GM18907 (cell line): ENCODE measurements at regions not wholly inside any gene's neighbourhood (a gene's known extent, or its start where the extent isn't known, plus 50 kb on each side); places are given as distances from the start of the nearest gene placed in this dataset.
A peak's percentile ranks its signal among the peaks of the same experiment; 100 is the strongest.
"Not testable (repeated sequence)": the region's sequence is repeated elsewhere in the genome, so short reads cannot be mapped to it uniquely, and the experiment has no call there.

Experiments
- ATAC-seq: cut with Tn5 transposase; IDR thresholded peaks from one replicate; pipeline ENCODE4 v1.9.1; 2021; ENCODE audit warnings: mild to moderate bottlenecking, moderate library complexity; ENCODE audit not compliant: unreplicated experiment

DNA sequence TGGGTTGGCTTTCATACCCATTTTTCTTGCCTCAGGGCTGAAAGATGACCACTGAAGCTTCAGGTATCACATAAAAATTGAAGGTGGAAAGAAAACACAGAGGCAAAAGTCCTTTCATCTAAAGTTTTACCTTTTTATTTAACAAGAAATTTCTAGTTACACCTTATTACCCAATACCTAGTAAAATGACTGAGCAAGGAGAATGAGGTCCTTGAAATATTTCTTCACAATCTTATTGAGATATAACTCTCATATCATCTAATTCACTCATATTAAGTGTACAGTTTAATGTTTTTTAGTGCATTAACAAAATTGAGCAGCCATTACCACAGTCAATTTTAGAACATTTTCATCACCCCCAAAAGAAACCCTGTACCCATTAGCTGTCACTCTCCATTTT lies 112.9 kb upstream of the ADTRP start:
- ATAC-seq = no peak

DNA sequence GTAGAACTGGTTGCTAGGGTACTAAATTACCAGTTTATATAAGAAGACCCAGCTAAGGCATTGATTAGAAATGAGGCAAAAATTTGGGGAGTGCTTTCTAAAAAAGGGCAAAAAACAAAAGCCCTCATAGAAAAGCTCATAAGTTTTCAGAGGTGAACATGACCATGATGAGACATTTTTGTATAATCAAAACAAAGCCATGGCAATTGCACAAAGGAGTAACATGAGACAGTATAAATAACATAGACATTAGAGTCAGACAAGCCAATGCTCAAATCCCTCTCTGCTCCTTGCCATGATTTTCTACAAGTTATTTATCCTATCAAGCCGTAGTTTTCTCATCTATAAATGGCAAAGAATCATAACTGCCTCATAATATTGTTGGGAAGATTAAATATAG lies 112.2 kb upstream of the ADTRP start:
- ATAC-seq = no peak

DNA sequence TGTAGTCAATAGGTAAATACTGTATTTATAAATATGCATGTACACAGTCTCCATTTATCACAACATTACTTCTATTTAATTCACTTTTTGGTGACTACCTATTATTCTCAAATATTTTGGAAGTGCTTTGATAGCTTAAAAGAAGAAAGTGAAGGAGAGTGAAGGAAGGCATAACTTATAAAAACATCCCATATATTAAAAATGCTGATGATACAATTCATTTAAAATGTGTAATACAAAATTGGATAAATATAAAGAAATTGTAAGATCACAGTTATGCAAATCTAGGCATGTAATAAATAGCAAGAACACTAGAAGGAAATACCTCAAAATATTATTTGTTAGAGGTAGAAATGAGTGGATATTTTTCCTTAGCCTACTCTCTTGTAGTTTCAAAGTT lies 111.6 kb upstream of the ADTRP start:
- ATAC-seq = no peak

DNA sequence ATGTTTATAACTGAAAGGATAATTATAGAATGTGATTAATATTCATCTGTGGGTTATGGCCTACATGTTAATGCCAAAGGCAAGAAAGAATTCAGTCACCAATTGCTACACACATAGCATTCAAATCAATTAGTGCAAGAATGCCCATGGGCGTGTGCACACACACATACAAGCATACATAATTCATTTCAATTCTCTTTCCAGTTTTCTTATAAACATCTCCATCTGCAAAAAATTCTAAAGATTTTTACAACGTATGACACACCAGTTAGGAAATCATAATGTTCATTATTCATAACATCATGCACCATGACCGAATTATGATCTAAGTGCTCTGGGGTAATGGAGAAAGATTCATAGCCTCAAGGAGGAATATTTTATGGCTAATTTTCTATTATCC lies 111.0 kb upstream of the ADTRP start:
- ATAC-seq = no peak

DNA sequence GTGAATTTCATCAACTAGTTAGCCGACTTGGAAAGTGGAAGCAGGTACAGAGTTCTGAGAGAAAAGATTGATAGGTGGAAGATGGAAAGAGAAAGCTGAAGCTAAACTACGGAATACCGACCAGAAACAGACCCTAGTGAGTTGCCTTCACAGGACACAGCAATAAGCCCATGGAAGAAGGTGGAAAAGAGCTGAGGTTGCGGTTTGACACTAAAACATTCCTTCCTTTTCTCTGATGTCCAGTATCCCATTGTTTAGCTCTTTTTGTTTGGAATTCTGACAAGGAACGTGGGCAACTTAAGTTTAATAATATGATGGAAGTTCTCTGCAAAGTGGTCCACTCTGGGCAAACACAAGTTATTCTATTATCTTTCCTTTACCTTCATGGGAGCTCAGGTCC lies 110.1 kb upstream of the ADTRP start:
- no peak for ATAC-seq

DNA sequence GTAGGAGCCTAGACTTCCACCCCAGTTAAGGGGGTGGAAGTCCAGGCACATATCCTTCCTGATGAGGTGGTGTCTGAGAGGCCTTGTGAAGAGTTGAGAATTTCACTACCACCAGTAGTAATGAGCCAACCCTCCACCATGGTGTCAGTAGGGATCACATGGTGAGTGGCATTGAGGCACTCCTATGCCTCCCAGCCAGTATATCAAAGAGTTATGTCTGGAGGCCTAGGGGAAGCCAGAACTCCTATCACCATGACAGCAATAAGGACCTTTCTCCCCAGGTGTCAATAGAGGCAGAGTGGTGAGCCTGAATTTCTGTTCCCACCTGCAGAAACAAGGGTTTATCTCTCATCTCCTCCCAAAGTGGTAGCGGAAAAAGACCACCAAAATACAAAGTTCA lies 106.6 kb upstream of the ADTRP start:
- ATAC-seq = no peak

DNA sequence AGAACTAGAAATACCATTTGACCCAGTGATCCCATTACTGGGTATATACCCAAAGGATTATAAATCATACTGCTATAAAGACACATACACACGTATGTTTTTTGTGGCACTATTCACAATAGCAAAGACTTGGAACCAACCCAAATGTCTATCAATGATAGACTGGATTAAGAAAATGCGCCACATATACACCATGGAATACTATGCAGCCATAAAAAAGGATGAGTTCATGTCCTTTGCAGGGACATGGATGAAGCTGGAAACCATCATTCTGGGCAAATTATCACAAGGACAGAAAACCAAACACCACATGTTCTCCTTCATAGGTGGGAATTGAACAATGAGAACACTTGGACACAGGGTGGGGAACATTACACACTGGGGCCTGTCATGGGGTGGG lies 104.9 kb upstream of the ADTRP start:
- not testable (repeated sequence) for ATAC-seq

DNA sequence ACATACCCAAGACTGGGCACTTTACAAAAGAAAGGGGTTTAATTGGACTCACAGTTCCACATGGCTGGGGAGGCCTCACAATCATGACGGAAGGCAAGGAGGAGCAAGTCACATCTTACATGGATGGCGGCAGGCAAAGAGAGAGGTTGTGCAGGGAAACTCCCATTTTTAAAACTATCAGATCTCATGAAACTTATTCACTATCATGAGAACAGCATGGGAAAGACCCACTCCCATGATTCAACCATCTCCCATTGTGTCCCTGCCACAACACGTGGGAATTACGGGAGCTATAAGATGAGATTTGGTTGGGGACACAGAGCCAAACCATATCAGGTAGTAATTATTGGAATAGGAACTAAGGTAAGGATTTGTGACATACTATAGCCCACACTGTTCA lies 101.6 kb upstream of the ADTRP start:
- not testable (repeated sequence) for ATAC-seq

DNA sequence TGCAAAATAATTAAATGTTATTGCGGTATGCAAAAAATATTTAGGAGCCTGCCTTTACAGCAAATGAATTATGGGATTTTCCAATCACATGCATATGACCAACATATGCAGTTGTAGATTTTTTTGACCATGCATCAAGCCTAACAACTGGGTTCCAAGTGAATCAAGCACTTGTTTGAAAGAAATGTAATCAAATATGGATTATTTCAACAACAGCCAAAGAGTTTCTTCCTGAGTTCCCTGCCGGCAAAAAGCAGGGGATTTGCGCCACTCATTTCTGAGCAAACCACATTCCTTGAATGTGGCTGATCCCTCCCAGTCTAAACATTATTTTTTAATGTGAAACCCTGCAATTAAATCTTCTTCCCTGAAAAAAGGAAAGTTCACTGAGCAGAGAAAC lies 100.1 kb upstream of the ADTRP start:
- no peak for ATAC-seq

DNA sequence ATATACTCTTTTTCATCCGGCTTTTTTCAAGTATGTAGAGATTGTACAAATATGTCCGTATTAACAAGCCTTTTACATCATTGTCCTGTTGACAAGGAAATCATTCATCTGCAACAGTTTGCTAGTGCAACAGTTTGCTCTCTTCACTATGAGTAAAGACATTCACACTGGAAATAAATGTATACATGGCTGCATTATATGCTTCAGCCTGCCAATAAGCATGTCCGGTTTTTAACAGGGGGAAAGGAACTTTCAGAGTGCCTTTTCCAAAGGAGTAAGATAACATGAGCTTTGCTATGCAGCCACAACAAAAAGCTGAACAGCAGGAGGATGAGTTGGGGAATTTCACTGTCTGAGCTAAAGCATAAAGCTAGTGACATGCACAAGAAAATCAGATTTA lies 99.4 kb upstream of the ADTRP start:
- no peak for ATAC-seq

DNA sequence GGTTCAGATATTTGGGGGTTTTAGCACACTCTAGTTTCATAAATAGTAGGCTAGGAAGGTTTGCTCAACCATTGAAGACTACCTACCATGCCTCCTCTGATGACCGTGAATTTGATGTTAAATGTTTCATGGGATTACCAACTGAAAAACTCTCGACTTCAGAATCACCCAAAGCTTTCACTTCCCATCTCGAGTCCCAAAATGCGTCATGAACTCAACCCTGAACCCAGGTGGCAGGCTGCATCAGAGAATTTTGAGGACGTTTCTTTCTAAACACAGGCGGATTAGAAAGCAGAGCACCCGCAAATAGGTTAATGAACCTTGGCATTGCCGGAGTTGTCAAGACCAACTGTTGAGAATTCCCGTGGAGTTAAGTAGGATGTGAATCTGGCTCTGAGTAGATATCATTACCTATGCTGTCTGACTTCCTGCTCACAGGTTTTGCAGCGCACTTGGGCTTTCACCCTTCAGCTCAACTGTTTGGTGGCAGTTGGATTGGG lies 98.4 kb upstream of the ADTRP start:
- ATAC-seq = peak; percentile 80

DNA sequence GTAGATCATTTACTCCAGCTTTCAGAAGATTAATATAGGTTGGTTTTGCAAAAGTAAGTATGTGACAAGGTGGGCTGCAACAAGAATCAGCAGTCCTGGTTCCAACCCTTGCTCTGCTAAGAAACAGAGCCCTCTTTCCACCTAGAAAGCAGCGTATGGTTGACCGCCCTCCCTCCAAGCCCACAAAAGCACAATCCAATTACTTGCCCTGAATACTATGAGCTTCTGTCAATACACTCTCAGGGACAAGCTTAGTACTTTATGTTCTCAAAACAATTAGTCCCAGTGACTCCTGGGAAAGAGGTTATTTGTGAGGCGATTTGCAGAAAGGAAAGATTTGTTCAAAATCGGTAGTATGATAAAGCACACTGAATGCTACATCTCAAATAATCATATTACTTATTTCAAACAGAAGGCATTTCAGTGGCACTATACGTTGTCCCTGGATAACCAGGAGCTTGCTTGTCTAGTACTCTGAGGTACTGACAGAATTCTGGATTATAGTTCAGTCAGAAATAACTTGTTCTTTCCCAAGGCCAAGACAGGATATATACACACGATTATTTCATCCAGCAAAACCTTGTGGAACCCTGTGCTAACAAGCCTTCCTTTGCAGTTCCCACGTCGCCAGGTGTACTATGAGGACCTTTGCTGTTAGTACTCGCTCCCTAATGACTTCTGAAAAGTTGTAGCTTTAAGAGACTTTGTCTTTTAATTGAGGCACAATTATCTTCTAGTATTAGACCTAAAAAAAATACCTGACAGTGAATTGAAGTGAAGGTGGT lies 96.9 kb upstream of the ADTRP start:
- ATAC-seq = no peak

DNA sequence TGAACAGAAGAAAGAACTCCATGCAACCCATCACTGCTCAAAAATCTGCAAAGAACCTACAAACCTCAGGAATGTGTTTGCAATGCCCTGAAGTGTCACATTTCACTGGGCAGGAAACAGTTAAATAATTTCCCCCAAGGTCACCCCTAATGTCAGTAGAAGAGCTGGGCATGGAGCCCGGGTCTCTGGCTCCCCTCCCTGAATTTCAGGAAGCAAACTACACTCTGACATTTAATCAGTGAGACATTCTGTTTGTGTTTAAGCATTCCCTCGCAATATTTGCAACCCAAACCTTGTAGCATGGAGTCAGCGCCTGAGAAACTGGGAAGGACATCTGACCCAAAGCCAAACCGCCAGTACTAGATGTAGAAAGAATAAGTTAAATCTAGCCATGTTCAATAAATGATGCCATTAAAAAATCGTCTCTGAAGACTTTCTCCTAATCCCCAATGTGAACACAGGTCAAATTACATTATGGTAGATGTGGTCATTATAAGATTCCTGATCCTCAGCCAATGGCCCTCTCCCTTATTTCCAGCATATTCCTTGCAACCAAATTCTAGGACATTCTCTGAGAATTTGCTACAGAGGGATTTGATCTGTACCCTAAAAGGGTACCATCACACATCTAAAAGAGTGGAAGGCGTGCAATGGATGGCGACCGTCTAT lies 91.2 kb upstream of the ADTRP start:
- no peak for ATAC-seq

DNA sequence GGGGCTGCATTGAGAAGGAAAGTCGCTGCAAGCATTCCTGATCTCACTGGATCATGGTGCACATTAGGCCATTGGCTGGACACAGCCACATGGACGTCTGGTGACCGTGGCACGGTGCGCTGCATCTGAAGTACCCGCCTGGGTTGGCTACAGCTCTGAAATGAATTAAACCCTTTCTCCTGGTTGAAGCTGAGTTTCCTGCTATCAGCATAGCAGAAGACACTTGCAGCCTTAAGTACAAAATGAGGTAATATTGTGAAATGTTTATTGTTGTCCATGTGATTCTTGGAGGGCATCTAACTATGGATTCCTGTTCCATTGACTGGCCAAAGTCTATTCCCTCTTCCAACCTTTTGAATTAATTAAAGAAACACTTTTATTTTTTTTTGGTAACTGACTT lies 89.8 kb upstream of the ADTRP start:
- ATAC-seq = no peak

DNA sequence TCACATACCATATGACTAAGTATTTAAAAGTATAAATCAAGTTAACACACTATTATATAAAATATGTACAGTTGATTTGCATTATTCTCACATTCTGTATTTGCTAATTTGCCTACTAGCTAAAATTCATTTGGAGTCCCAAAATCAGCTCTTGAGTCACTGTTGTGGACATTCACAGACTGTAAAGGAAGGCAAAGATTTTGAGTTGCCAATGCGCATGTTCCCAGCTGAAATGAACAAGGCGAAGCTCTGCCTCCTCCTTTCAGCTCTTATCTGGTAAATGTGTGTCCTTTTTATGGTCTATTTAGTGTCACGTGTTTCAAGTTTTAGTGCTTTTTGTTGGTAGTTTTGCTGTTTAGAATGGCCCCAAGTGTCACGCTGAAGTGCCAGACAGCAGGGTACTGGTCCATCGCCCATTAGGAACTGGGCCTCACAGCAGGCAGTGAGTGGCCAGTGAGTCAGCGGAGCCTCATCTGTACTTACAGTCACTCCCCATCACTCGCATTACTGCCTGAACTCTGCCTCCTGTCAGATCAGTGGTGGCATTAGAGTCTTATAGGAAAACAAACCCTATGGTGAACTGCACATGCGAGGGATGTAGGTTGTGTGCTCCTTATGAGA lies 87.2 kb upstream of the ADTRP start:
- ATAC-seq = no peak

DNA sequence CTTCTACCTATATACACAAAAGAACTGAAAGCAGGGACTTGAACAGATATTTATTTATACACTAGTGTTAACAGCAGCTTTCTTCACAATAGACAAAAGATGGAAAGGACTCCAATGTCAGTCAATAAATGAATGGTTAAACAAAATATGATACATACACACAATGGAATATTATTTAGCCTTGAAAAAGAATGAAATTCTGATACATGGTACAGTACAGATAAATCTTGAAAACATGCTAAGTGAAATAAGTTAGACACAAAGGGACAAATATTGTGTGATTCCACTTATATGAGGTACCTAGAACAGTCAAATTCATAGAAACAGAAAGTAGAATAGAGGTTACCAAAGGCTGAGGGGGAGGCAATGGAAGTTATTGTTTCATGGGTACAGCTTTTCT lies 79.8 kb upstream of the ADTRP start:
- ATAC-seq = no peak

DNA sequence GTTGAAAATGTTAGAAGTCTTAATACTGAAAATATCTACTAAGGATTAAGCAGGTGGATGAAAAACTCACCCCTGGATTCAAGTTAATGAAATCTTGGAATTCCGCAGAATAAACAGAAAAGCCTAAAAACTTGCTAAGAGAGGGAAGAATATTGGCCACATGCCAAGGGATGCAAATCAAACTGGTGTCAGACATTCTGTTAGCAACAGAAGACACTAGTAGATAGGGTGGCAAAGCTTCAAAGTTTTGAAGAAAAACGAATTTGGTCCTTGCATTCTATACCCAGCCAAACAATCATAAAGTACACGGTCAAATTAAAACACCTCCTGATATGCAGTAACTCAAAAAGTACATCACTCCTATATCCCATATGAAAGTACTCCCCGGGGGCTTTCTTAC lies 77.1 kb upstream of the ADTRP start:
- ATAC-seq = no peak

DNA sequence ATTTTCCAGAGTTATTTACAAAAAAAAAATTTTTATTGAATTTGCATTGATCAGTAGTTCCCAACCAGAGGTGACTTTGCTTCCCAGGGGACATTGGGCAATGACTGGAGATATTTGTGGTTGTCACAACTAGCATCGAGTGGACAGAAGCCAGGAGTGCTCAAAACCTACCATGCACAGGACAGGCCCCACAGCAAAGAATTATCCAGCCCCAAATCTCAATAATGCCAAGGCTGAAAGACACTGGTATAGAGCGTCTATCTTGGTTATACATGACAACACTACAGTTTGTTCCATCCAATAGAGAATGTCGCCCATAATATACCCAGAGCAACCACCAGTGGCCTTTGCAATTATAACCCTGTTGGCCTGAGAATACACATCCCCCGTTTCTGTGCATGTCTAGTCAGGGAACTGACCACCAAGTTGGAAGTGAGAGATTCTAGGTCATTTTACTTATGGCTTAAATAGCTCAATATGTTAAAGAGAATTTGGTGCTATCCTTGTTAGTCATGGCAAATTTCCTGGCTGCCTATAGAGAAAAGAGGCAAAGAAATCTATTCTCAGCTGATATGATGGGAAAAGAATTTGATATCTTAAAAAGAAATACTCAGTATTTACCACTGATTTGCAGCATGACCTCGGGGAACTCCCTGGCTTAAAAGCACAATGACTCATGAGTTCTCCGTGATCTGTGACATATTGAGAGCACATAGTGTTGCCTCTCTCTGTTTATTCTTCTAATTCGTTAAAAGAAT lies 76.0 kb upstream of the ADTRP start:
- ATAC-seq = no peak

DNA sequence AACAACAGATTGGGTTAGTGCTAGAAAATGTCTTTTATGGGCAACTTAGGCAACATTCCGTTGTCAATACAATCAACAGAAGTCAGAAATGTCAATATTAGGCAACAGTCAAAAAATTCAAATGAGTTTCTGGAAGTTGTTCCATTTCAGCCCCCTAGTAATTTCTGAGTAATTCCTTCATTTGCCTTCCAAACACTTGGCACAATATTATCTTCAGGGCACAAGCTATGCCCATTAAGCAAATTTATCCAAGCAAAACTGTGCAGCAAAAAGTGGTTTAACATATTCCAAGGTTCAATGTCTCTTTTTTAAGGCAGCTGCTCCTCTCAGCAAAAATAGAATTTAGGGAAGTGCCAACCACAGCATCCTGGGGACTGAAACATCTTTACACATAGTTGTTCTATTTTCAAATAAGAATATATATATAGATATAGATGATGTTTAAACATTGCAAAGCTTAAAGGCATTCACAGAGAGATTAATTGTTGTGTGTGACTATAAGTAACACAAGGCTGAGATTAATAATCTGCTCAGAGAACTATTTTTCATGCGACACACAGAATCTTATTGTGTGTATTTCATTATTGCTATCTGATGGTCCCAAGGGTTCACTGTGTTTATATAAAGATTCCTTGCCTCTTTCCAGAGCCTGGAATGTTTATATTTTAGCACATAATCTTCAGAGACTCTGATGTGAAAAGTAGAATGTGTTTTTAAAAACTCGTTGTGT lies 75.2 kb upstream of the ADTRP start:
- no peak for ATAC-seq

DNA sequence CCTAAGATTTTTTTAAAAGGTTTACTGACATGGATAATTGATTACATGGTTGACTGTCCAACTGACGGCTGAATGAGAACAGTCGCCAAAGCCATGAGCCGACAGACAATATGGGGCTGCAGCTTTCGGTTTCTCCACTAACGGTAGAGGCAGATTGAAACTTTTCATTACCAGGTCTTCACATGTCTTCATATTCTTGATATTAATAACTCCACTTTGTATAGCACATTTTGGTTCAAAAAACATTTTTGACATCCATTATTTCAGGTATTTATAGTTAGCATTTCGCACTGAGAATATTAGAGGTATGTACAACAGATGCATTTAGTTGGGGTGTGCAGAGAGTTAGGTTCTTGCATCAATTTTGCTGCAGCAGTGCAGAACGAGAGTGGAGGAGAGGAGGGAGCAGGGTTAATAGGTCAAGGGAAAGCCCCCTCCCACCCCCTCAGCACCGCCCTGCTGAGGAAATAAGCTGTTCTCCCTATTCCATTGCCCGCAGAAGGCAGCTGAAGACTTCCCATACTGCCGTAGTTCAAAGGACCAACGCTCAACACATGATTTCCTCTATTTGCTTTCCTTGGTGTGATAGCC lies 73.6 kb upstream of the ADTRP start:
- no peak for ATAC-seq
